ENCODE measurements at regions not wholly inside any gene's neighbourhood (a gene's known extent, or its start where the extent isn't known, plus 50 kb on each side); places are given as distances from the start of the nearest gene placed in this dataset.

- no peaks in the 10 kb centered on the region for H3K27me3 ChIP-seq (ENCODE audit: insufficient read depth)
Measured at GRCh38 chr21:28374881-28375280, 617.8 kb downstream of the LTN1 start.

GRCh38 chr21:28371713-28372112 is 621.0 kb downstream of the LTN1 start:
- H3F3A ChIP-seq (replicated peaks; ENCODE audit: low read depth): no peaks in the 10 kb centered on the region
- Mint-ChIP-seq H3K9me3 (peaks cover 17% of the 10 kb centered on the region), H3K27me3 (ENCODE audit: insufficient read depth, low read depth, poor library complexity) (no peaks in the 10 kb centered on the region), H3K4me1 (no peaks in the 10 kb centered on the region), H3K36me3 (ENCODE audit: low read depth) (peaks cover 2% of the 10 kb centered on the region; the same call in 2 of the 3 replicates), H3K27ac (no peak overlapping the region), H3K4me3 (no peak overlapping the region)
- no peaks in the 10 kb centered on the region for H3K4me1 ChIP-seq (ENCODE audit: insufficient read depth)
- no peak overlapping the region for H3K4me3 ChIP-seq
- no peak for DNase-seq (ENCODE audit: low spot score)
- no peaks in the 10 kb centered on the region for H4K20me1 ChIP-seq (replicated peaks; ENCODE audit: insufficient read depth)
- no peak overlapping the region for H3K4me2 ChIP-seq
- H2AFZ ChIP-seq: no peak overlapping the region
- no peaks in the 10 kb centered on the region for H3K27me3 ChIP-seq (ENCODE audit: insufficient read depth)
- TF ChIP-seq JUNB (IDR thresholded peaks at IDR 0.05; ENCODE audit: unreplicated experiment): no peak
- TF ChIP-seq ZNF114 (CRISPR knock-in tag; IDR thresholded peaks at IDR 0.05): no peak
- no peak for TF ChIP-seq EZH2phosphoT487 (IDR thresholded peaks at IDR 0.05; ENCODE audit: unreplicated experiment)
- TF ChIP-seq CTCF (conservative IDR thresholded peaks at IDR 0.05; ENCODE audit: low read depth in 2 of 2): no peak
- TF ChIP-seq ETS1 (IDR thresholded peaks at IDR 0.05): no peak
- TF ChIP-seq NANOG (IDR thresholded peaks at IDR 0.05; ENCODE audit: borderline replicate concordance): no peak
- no peak for TF ChIP-seq POLR2AphosphoS5 (IDR thresholded peaks at IDR 0.05; ENCODE audit: low read depth)
- TF ChIP-seq CREB1 (CRISPR knock-in tag; IDR thresholded peaks at IDR 0.05; ENCODE audit: low read depth): no peak
- TF ChIP-seq EZH2 (IDR thresholded peaks at IDR 0.05; ENCODE audit: low read depth, unreplicated experiment): no peak
- TF ChIP-seq ZNF331 (CRISPR knock-in tag; IDR thresholded peaks at IDR 0.05; ENCODE audit: low read depth): no peak
- TF ChIP-seq ZNF462 (CRISPR knock-in tag; IDR thresholded peaks at IDR 0.05): no peak
- H3K9me2 ChIP-seq (ENCODE audit: insufficient read depth): no peaks in the 10 kb centered on the region
- peaks cover 7% of the 10 kb centered on the region; the same call in 1 of the 2 replicates for H3K36me3 ChIP-seq (ENCODE audit: insufficient read depth)
- H3K79me2 ChIP-seq (replicated peaks; ENCODE audit: insufficient read depth): no peaks in the 10 kb centered on the region
- ATAC-seq: no peak
- H3K27ac ChIP-seq (ENCODE audit: low read depth): no peak overlapping the region

More at GRCh38 chr21:28374881-28375280, 617.8 kb downstream of the LTN1 start:
- no peaks in the 10 kb centered on the region for H3K9me2 ChIP-seq (ENCODE audit: insufficient read depth)
- H3K4me3 ChIP-seq: no peak overlapping the region
- H3K27ac ChIP-seq (ENCODE audit: low read depth): no peak overlapping the region
- ATAC-seq: no peak
- Mint-ChIP-seq H3K27ac (no peak overlapping the region), H3K27me3 (ENCODE audit: insufficient read depth, low read depth, poor library complexity) (no peaks in the 10 kb centered on the region), H3K4me3 (no peak overlapping the region), H3K36me3 (ENCODE audit: low read depth) (peaks cover 2% of the 10 kb centered on the region; the same call in 2 of the 3 replicates), H3K9me3 (peaks cover 17% of the 10 kb centered on the region), H3K4me1 (no peaks in the 10 kb centered on the region)
- DNase-seq (ENCODE audit: low spot score): no peak
- peaks cover 7% of the 10 kb centered on the region; the same call in 1 of the 2 replicates for H3K36me3 ChIP-seq (ENCODE audit: insufficient read depth)
- H2AFZ ChIP-seq: no peak overlapping the region
- no peaks in the 10 kb centered on the region for H3K4me1 ChIP-seq (ENCODE audit: insufficient read depth)
- no peaks in the 10 kb centered on the region for H4K20me1 ChIP-seq (replicated peaks; ENCODE audit: insufficient read depth)
- no peaks in the 10 kb centered on the region for H3F3A ChIP-seq (replicated peaks; ENCODE audit: low read depth)
- no peaks in the 10 kb centered on the region for H3K79me2 ChIP-seq (replicated peaks; ENCODE audit: insufficient read depth)
- H3K4me2 ChIP-seq: no peak overlapping the region
- no peak for TF ChIP-seq JUNB (IDR thresholded peaks at IDR 0.05; ENCODE audit: unreplicated experiment)

Measured in GM23338 (cell line).